Retinal pigment epithelial cell (primary cell): ENCODE measurements at regions not wholly inside any gene's neighbourhood (a gene's known extent, or its start where the extent isn't known, plus 50 kb on each side); places are given as distances from the start of the nearest gene placed in this dataset.
A peak's percentile ranks its signal among the peaks of the same experiment; 100 is the strongest.

Source experiments
- DNase-seq: peaks from one replicate; pipeline ENCODE4 v3.0.0-alpha.2; 2010; ENCODE audit warnings: low read depth
- H3K4me3 ChIP-seq: 2 replicates; pipeline ENCODE4 v1.5.1; 2011; ENCODE audit warnings: mild to moderate bottlenecking, low read length, control low read depth, moderate library complexity
- CTCF ChIP-seq: conservative IDR thresholded peaks from 2 replicates; pipeline ENCODE4 v1.5.1; 2011; ENCODE audit warnings: low read depth, low read length, control low read depth, inconsistent platforms

GRCh38 chr10:10197423-10197822 lies 820.2 kb upstream of the CELF2 start:
- no peak for DNase-seq
- no peak overlapping the region for H3K4me3 ChIP-seq
- no peak for TF ChIP-seq CTCF

GRCh38 chr10:10198363-10198762 lies 819.3 kb upstream of the CELF2 start:
- no peak for TF ChIP-seq CTCF
- no peak for DNase-seq
- no peak overlapping the region for H3K4me3 ChIP-seq

- TF ChIP-seq CTCF: no peak
- no peak for DNase-seq
- H3K4me3 ChIP-seq: no peak overlapping the region
Measured at GRCh38 chr10:10204415-10204814, 813.3 kb upstream of the CELF2 start.

- no peak for DNase-seq
- no peak overlapping the region for H3K4me3 ChIP-seq
- no peak for TF ChIP-seq CTCF
Measured at GRCh38 chr10:10205906-10206305, 811.8 kb upstream of the CELF2 start.

- no peak for DNase-seq
- no peak overlapping the region for H3K4me3 ChIP-seq
- no peak for TF ChIP-seq CTCF
Measured at GRCh38 chr10:10207538-10207937, 810.1 kb upstream of the CELF2 start.

- H3K4me3 ChIP-seq: no peak overlapping the region
- TF ChIP-seq CTCF: no peak
- DNase-seq: no peak
Measured at GRCh38 chr10:10208196-10208595, 809.5 kb upstream of the CELF2 start.

GRCh38 chr10:10209167-10209566 lies 808.5 kb upstream of the CELF2 start:
- no peak for TF ChIP-seq CTCF
- no peak overlapping the region for H3K4me3 ChIP-seq
- peak; percentile 54 for DNase-seq
